ENCODE measurements at regions not wholly inside any gene's neighbourhood (a gene's known extent, or its start where the extent isn't known, plus 50 kb on each side); places are given as distances from the start of the nearest gene placed in this dataset.

GRCh38 chr7:16368885-16369284 lies 52.5 kb downstream of the CRPPA start:
- TF ChIP-seq CTCF (IDR thresholded peaks at IDR 0.05; ENCODE audit: low read depth, low read length) (no peak), POLR2A (IDR thresholded peaks at IDR 0.05; ENCODE audit: extremely low read depth, insufficient read length) (no peak), MYC (IDR thresholded peaks at IDR 0.05; ENCODE audit: low read depth, low read length) (no peak)

Data from NB4 (cell line).